ENCODE measurements at regions not wholly inside any gene's neighbourhood (a gene's known extent, or its start where the extent isn't known, plus 50 kb on each side); places are given as distances from the start of the nearest gene placed in this dataset.
"Not testable (repeated sequence)": the region's sequence is repeated elsewhere in the genome, so short reads cannot be mapped to it uniquely, and the experiment has no call there.

DNA sequence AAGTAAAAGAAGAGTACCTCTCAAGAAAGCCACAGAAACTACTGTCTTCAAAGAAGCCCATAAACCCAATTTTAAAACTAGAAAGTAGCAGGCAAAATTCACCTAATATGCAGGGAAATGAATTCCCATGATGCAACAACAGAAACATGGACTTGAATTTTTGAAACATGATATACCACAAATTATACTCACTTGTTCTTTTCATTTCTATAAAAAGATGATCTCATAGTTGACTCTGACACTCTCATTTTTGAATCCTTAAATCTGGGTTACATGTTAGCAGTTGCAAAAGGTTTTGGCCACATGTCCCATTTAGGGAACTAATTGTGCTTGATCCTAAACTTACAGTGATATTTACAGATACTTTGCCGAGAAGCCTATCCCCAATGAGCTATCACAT is 1130.8 kb downstream of the FAT4 start:
- no peak for DNase-seq (ENCODE audit: low spot score)

DNA sequence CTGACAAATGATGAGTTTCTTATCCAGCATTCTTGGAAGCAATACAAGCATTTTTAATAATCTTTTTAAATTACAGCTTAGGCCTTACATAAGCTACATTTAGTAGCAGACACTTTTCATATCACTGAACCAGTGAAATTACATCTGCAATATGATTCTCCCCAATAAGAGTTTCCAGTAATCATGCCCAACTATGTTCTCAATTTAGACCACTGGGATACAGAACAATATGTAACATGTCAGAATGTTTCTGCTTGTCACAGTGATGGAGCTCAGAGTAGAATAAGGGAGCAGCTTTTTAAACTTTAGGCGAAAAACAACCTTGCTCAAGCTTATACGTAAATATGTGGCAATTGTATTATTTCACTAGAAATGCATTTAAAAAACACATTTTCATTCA is 1132.2 kb downstream of the FAT4 start:
- no peak for DNase-seq (ENCODE audit: low spot score)

DNA sequence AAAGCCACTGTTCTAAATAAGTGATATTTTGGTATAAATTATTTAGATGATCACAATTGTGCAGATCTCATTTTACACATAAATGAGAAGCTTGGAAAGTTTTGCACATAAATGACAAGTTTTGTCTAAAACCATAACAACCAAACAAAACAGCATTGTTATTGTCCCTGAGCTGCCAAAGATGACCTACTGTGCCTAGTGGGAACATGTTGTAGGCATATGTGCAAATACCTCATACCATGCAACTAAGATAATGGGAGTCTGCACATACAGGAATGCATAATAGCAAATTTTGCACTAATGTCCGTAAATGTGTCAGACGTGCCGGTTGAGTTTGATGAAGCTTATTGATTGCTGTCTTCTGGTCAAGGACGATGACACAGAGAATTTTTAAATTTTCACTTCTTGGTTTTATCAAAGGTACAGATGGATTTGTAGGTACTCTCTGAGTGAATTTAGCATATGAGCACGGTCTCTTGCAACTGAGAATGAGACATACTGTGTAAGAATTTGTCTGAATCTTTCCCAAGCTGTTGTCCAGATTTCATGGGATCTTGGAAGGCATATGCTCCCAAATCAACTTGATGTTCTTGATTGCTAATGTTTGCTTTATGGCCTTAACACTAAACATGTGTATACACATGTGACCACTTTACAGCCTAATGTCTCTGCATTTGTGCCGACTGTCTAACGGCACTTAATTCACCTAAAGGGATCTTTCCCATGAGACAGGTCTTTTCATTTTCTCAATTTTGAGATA is 1133.5 kb downstream of the FAT4 start:
- no peak for DNase-seq (ENCODE audit: low spot score)

DNA sequence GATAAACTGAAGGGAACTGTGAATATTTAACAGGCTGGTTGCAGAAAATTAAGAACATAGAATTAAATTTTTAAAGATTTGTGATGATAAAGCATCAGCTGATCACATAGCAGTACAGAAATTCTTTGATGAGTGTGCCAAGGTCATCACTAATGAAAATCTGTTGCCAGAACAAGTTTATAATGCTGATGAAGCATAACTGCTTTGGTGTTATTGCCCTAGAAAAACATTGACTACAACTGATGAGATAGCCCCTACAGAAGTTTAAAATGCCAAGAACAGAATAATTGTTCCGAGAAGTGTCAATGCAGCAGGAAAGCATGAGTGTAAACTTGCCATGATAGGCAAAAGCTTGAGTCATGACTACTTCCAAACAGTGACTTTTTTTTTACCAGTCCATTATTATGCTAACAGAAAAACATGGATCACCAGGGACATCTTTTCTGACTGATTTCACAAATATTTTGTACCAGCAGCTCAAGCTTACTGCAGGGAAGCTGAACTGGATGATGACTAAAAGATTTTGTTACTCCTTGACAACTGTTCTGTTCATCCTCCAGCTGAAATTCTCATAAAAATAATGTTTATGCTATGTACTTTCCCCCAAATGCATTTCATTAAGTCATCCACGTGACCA is 1136.6 kb downstream of the FAT4 start:
- DNase-seq (ENCODE audit: low spot score) = no peak

DNA sequence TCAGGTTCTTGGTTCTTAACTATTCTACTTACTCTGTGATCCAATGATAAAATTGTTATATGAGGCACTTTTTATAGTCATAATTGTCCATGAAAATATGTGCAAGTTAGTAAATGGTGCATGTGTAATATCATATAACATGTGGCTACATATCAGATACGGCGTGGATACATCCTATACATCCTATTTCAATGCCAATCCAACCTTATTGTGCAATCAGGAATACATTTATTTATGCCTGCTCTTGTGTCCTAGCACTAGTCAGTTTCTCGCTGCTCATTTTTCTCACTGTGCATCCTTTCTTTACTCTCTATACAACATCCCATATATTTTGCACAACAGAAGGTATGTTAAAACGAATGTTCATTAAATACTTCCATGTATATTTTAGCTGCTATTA is 1141.1 kb downstream of the FAT4 start:
- no peak for DNase-seq (ENCODE audit: low spot score)

DNA sequence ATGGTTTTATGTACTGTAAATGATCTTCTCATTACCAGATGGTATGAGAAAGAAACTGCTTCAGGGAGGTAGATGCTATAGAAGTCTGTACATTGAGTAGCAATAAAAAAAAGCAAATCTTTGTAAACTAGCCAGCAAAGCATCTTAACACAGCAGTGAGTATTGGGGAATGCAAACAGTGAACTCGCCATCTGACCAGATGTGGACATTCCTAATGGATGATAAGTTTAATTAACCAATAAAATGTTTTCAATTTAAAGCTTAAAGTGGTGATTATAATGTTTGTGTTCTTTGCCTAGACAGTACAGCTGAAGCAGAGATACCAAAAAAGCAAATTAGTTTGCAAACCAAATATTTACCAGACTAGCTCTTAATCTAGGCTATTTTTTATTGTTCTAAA is 1144.2 kb downstream of the FAT4 start:
- DNase-seq (ENCODE audit: low spot score) = no peak

DNA sequence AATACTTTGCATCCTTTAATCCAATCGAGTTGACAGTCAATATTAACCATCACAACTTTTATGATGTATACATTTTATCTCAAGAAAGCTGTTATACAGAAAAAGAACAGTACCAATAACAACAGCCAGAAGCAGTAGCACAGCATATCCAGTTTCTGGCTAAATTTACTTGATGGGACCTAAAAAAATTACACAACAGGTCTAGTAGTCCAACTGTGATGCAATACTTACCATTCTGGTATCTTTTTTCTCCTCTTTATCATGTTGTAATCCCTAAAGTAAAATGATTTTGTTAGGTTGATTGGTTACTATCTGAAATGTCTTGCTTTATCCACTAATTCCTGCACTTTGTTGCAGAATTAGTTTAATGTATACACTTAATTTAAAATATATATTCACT is 1150.6 kb downstream of the FAT4 start:
- DNase-seq (ENCODE audit: low spot score) = no peak

DNA sequence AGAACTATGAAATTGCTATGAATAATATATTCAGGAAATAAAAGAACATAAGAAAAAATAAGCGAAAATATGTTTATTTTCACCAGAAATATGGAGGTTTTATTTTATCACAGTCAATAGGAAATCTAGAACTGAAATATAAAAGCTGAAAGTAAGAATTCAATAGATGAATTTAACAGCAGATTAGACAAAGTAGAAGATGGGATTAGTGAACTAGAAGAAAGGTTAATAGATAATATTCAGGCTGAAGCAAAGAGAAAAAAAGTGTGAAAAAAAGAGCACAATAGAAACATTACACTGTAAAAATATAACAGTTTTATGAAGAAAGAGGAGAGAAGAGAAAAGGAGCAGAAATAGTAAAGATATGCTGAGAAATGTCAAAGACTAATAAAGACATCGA is 1152.1 kb downstream of the FAT4 start:
- no peak for DNase-seq (ENCODE audit: low spot score)

DNA sequence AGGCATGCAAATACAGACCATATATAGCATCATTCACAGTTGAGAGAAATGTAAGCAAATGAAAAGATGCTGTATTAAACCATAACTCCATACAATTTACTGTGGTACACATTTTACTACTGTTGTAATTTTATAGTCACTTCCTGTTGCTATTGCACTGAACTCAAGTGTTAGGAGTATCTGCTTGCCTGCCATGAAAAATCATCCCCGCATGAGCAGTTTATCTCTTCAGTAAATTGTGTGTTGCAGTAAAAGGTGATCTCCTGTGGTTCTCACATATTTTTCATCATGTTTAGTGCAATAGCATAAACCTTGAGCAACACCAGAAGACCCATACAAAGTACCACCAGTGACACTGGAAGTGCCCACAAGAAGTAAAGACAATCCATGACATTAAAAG is 1153.4 kb downstream of the FAT4 start:
- DNase-seq (ENCODE audit: low spot score) = no peak

DNA sequence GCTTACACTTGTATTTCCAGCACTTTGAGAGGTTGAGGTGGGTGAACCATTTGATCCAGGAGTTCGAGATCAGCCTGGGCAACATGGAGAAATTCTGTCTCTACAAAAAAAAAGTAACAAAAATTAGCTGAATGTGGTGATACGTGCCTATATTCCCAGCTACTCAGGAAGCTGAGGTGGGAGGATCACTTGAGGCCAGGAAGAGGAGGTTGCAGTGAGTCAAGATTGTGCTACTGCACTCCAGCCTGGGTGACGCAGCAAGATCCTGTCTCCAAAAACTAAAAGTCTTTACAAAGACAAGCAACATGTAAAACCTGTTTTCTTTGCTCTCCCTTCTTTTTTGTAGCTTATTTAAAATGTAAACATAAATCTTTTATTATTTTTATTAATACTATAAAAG is 1156.1 kb downstream of the FAT4 start:
- no peak for DNase-seq (ENCODE audit: low spot score)

DNA sequence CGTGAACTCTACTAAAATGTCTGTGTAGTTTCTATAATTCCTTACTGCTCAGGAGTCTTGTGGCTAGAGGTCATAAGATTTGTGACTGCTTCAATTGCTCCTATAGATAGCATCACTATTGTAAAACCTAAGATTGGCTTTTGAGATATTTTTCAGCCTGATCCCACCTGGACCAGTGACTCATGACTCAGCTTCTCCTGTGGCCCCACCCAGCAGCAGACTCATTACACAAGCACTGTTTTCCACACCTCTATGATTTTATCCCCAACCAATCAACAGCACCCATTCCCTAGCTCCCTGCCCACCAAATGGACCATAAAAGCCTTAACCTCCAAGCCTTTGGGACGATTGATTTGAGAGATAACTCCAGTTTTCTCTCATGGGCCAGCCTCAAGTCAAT is 1157.0 kb upstream of the INTU start:
- DNase-seq (ENCODE audit: low spot score) = no peak

DNA sequence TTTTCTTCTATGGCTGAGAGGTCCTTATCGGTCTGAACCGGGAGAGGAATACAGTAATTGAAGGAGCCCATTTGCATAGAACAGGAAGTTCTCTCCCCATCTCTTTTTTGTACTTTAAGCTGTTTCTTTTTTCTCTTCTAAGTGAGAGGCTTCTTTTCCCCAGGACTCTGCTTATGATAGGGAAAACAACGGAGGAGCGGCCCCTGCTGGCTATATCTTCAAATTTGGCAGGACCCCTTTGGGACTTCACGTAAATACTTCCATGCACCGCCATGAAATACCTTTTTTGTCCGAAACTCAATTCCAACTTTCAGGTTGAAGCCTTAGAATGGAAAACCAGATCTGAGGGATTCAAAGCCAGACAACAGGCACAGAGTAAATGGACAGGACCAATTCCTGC is 1153.0 kb upstream of the INTU start:
- DNase-seq (ENCODE audit: low spot score) = no peak

DNA sequence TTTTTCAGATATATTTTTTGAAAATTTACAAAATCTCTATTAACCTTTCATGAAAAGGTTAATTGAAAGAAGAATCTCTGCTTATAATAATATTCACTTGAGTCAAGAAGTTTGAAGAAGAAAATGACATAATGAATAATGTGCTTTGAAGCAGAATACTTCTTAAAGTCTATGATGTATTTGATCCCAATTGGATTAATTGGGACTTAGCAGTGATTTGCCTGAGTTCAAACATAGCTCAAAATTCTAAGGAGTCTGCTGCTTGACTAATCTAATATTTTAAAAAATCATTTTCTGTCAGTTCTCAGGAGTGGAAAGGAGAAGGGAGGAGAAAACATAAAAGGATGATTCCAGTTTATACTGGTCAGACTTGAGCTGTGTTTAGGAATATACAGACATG is 1150.4 kb upstream of the INTU start:
- no peak for DNase-seq (ENCODE audit: low spot score)

DNA sequence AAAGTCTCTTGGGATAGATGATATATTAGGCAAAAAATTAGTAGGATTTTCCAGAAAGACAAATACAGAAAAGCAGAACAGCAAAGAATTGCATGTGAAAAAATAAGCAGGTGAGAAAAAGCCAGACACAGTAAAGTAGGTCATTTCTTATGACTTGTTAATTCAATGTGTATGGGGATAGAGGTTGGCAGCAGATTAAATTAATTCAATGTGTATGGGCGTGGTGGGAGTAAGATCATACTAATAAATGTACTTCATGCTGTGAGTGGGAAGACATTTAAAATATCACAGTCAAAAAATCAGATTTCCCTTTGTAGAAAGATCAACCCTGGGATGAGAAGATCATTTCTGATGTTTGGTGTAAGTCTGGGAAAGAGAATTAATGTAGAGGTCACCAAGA is 1146.4 kb upstream of the INTU start:
- DNase-seq (ENCODE audit: low spot score) = no peak

DNA sequence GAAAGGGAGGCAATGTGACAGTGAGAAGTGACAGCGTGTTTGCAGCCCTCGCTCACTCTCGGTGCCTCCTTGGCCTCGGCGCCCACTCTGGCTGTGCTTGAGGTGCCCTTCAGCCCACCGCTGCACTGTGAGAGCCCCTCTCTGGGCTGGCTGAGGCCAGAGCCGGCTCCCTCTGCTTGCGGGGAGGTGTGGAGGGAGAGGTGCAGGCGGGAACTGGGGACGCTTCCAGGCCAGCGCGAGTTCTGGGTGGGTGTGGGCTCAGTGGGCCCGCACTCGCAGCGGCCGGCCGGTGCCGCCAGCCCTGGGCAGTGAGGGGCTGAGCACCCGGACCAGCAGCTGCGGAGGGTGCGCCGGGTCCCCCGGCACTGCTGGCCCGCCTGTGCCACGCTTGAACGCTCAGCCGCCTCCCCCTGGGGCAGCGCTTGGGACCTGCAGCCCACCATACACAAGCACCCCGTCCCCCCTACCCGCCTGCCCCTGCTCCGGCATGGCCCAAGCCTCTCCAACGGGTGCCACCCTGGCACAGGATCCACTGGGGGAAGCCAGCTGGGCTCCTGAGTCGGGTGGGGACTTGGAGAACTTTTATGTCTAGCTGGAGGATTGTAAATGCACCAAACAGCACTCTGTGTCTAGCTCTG is 1142.8 kb upstream of the INTU start:
- DNase-seq (ENCODE audit: low spot score) = no peak

DNA sequence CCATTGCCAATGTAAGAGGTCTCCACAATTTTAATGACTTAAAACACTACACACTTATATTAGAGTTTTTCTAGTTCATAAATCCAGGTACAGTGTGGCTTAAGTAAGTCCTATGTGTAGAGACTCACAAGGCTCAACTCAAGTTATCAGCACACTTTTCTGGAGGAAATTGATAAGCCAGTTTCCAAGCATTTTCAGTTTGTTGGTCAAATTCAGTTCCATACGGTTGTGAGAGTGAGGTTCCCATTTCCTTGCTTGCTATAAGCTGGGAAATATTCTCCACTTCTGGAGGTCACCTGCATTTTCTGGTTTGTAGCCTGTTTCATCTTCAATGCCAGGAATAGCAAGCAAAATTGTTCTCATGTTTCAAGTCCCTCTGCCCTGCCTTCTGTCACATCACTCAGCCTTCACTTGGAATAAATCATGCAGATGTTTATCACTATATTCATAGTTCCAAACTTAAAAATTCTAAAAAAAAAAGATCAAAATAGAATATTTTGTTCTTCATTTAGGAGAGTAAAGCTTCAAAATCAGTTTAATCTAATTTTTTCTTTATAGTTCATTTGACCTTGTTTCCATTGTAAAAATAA is 1137.5 kb upstream of the INTU start:
- no peak for DNase-seq (ENCODE audit: low spot score)

DNA sequence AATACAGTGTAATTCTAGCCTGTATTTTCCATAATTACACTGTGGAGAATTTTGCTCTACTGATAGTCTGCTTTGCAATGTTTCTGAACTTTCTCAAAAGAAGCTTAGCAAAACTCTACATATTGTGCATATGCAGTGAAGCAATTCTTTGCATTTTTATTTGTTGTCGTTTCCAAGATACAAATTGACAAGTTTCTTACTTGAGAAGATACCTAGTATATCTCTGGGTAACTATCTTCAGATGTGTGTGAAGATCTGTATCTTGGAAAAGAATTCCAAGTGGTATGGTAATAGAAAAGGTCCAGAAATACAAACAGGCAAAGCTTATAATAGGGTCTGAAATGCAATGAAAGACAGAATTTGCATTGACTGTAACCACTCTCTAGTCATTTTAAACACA is 1119.8 kb upstream of the INTU start:
- DNase-seq (ENCODE audit: low spot score) = no peak

DNA sequence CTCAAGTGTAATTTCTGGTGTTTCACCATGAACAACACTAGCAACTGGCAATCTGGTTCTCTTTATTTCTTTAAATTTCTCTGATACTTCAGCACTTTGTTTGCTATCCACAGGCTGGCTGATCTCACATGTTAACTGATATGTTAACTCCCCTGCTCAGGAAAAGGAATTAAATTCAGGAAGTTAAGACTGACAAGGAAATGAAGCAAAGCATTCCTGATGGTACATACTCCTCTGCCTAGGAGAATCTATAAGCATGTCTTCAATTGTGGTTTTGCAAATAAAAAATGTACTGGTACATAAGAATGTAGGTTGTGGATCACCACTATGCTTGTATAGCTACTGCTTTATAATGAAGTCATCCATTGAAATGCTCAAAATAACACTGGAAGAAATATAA is 1119.2 kb upstream of the INTU start:
- no peak for DNase-seq (ENCODE audit: low spot score)

DNA sequence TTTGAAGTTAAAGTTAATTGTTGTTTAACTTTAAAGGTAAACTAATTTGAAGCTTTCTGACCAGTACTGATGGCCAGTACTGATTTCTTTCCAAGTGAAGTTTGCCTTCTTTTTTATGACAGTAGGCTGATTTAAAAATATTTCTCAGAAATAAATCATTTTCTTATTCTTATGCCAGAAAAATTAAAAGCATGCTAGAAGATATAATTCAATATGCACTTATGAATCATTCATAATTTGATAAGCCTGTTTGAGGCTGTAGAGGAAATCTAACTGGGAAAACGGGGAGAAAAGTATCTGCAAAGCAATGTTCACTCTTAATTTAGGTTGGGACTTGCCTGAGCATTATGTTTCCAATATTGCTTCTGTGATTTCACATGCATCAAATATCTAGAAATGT is 1112.0 kb upstream of the INTU start:
- no peak for DNase-seq (ENCODE audit: low spot score)

DNA sequence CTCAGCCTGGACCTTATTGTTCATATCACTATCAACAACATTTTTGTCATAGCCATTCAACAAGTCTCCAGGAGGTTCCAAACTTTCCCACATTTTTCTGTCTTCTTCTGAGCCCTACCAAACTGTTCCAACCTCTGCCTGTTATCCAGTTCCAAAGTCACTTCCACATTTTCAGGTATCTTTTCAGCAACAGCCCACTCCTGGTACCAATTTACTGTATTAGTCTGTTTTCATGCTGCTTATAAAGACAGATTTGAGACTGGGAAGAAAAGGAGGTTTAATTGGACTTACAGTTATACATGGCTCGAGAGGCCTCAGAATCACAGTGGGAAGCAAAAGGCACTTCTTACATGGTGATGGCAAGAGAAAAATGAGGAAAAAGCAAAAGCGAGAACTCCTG is 1107.4 kb upstream of the INTU start:
- DNase-seq (ENCODE audit: low spot score) = not testable (repeated sequence)

DNA sequence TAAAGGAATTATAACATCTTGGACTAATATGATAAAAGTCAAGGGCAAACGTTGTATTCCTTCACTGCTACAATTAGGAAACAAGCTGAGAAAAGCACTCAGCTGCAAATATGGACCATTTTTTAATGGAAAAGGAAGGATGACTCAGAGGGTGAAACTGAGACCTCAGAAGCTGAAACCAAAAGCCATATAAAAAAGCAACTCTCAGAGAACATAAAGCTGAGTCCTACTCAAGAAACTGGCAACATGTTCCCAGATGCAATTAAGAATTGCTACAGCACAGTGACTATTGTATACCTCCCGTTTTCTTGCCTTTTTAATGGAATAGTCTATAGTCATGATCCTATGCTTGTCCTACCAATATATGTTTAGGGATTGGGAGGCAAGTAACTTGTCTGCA is 1106.4 kb upstream of the INTU start:
- no peak for DNase-seq (ENCODE audit: low spot score)

DNA sequence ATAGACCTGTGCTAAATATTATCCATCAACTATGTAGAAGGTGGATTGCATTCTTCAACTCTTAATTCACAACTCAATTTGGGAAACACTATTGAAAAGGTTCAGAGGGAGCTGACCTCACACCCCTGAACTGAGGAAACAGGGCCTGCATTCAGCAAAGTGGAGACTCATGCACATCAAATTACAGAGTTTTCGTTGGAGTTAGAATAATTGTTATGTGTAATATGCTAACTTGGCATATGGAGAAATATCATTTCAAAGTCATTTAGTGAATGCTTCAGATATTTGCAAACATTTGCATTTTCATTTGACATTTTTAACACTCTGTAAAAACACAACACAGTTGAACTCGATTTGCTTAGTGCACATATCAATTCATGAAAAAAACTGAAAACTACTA is 1102.8 kb upstream of the INTU start:
- DNase-seq (ENCODE audit: low spot score) = no peak

DNA sequence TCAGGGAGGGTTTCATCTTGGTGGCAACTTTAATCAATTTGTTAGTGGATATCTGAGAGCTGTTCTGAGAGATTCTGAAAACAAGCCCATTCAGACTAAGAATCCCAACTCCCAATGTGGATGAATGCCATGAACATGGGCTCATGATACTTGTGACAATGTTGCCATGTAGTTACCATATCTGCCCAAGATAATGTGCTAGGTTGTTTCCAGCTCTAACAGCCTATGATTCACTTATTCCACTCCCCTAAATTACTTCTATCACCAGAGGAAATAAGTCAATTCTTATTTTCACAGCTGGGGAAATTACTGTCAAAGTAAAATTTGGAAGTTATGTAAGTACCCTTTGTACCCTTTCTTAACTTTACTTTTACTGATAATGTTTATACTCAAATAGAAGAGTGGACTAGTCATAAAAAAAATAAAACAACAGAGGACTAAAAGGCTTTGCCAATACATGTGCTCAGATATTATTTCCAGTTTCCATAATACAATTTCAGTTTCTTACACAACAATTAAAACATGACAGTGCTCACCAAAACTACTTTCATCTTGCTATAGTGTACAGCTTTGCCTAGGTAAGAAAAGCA is 1101.7 kb upstream of the INTU start:
- DNase-seq (ENCODE audit: low spot score) = no peak
